GM06990 (cell line): ENCODE measurements at regions not wholly inside any gene's neighbourhood (a gene's known extent, or its start where the extent isn't known, plus 50 kb on each side); places are given as distances from the start of the nearest gene placed in this dataset.
"Not testable (repeated sequence)": the region's sequence is repeated elsewhere in the genome, so short reads cannot be mapped to it uniquely, and the experiment has no call there.

Experiments
- DNase-seq: peaks from one replicate; pipeline ENCODE4 v3.0.0-alpha.2; 2011; ENCODE audit not compliant: insufficient read length; ENCODE audit errors: extremely low read depth
- H3K27me3 ChIP-seq: replicated peaks from 2 replicates; pipeline ENCODE4 v1.6.0; 2011; ENCODE audit warnings: low read length; ENCODE audit not compliant: control insufficient read depth, insufficient read depth
- H3K36me3 ChIP-seq: 2 replicates; pipeline ENCODE4 v1.5.1; 2011; ENCODE audit warnings: low read length; ENCODE audit not compliant: control insufficient read depth, insufficient read depth
- H3K4me3 ChIP-seq: replicated peaks from 2 replicates; pipeline ENCODE4 v1.5.1; 2011; ENCODE audit warnings: low read depth, mild to moderate bottlenecking, control low read depth, low read length
- CTCF ChIP-seq: IDR thresholded peaks from 2 replicates; pipeline ENCODE4 v1.5.1; 2011; ENCODE audit warnings: low read length, control low read depth, mild to moderate bottlenecking, inconsistent platforms; ENCODE audit not compliant: insufficient read depth, poor library complexity, severe bottlenecking

- Histone ChIP-seq H3K4me3 (no peak overlapping the region), H3K36me3 (no peaks in the 10 kb centered on the region), H3K27me3 (no peaks in the 10 kb centered on the region)
- TF ChIP-seq CTCF: no peak
- DNase-seq: no peak
These were observed 578.5 kb downstream of the TSN start for GRCh38 chr2:122333932-122334331.

- DNase-seq: no peak
- Histone ChIP-seq H3K27me3 (no peaks in the 10 kb centered on the region), H3K4me3 (no peak overlapping the region), H3K36me3 (no peaks in the 10 kb centered on the region)
- no peak for TF ChIP-seq CTCF
These were observed 582.5 kb downstream of the TSN start for GRCh38 chr2:122338000-122338399.

GRCh38 chr2:122340246-122340645, 584.8 kb downstream of the TSN start:
- H3K27me3 ChIP-seq: no peaks in the 10 kb centered on the region
- no peaks in the 10 kb centered on the region for H3K36me3 ChIP-seq
- TF ChIP-seq CTCF: no peak
- DNase-seq: peak; percentile 11
- no peak overlapping the region for H3K4me3 ChIP-seq

- no peak for TF ChIP-seq CTCF
- Histone ChIP-seq H3K4me3 (no peak overlapping the region), H3K36me3 (no peaks in the 10 kb centered on the region), H3K27me3 (no peaks in the 10 kb centered on the region)
- DNase-seq: no peak
These were observed 585.6 kb downstream of the TSN start for GRCh38 chr2:122341007-122341406.

GRCh38 chr2:122352151-122352550, 596.7 kb downstream of the TSN start:
- not testable (repeated sequence) for H3K36me3 ChIP-seq, H3K27me3 ChIP-seq, DNase-seq, H3K4me3 ChIP-seq

- Histone ChIP-seq H3K36me3 (no peaks in the 10 kb centered on the region), H3K27me3 (no peaks in the 10 kb centered on the region; the same call in 1 of the 2 replicates), H3K4me3 (no peak overlapping the region)
- DNase-seq: no peak
- TF ChIP-seq CTCF: no peak
These were observed 602.5 kb downstream of the TSN start for GRCh38 chr2:122357998-122358397.
